ENCODE measurements at regions not wholly inside any gene's neighbourhood (a gene's known extent, or its start where the extent isn't known, plus 50 kb on each side); places are given as distances from the start of the nearest gene placed in this dataset.
A peak's percentile ranks its signal among the peaks of the same experiment; 100 is the strongest.

DNA sequence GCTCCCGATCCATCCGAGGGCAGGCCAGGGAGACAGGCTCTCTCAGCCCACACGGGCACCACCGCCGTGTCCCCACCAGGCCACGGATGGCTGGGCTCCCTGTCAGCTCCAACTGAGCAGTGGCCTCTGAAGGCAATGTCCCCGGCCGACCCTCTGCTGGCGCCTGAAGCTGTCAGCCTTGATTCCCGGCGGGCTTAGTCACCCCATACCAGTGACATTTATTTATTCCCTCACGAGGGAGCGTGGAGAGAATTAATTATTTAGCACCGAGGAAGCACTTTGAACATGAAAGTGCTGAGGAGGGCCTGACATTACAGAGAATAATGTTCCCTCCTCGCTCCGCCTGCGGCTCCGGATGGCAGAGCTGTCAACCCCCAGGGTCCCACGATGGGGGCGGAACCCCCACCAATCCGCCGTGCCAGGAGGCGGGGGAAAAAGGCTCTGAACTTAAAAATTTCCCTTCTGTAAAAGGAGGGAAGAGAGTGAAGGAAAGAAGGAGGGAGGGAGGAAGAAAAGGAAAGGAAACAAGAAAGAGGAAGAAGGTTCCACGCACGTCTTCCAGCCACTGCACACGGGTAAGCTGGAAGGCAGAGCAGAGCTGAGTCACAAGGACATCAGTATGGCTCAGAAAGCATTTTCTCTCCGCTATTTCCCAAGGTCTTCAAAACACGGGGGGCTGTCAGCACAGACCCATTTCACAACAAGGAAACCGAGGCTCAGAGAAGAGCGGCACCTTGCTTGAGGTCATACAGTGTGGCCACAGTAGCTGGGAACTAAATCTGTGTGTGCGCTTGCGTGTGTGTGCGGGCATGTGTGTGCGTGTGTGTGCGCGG, 108.7 kb upstream of the NCOR2 start:
- TF ChIP-seq POLR2A (IDR thresholded peaks at IDR 0.05), result no peak
- TF ChIP-seq, protein P1, sequence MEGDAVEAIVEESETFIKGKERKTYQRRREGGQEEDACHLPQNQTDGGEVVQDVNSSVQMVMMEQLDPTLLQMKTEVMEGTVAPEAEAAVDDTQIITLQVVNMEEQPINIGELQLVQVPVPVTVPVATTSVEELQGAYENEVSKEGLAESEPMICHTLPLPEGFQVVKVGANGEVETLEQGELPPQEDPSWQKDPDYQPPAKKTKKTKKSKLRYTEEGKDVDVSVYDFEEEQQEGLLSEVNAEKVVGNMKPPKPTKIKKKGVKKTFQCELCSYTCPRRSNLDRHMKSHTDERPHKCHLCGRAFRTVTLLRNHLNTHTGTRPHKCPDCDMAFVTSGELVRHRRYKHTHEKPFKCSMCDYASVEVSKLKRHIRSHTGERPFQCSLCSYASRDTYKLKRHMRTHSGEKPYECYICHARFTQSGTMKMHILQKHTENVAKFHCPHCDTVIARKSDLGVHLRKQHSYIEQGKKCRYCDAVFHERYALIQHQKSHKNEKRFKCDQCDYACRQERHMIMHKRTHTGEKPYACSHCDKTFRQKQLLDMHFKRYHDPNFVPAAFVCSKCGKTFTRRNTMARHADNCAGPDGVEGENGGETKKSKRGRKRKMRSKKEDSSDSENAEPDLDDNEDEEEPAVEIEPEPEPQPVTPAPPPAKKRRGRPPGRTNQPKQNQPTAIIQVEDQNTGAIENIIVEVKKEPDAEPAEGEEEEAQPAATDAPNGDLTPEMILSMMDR (IDR thresholded peaks at IDR 0.05), result peak in 2 of 4 experiments; percentile 55 to 60
- TF ChIP-seq POLR2AphosphoS5 (IDR thresholded peaks at IDR 0.05), result peak; percentile 95
- TF ChIP-seq EP300 (IDR thresholded peaks at IDR 0.05), result no peak

Measured in gastroesophageal sphincter (tissue), 3 donors.